ENCODE measurements at regions not wholly inside any gene's neighbourhood (a gene's known extent, or its start where the extent isn't known, plus 50 kb on each side); places are given as distances from the start of the nearest gene placed in this dataset.
"Not testable (repeated sequence)": the region's sequence is repeated elsewhere in the genome, so short reads cannot be mapped to it uniquely, and the experiment has no call there.

DNA sequence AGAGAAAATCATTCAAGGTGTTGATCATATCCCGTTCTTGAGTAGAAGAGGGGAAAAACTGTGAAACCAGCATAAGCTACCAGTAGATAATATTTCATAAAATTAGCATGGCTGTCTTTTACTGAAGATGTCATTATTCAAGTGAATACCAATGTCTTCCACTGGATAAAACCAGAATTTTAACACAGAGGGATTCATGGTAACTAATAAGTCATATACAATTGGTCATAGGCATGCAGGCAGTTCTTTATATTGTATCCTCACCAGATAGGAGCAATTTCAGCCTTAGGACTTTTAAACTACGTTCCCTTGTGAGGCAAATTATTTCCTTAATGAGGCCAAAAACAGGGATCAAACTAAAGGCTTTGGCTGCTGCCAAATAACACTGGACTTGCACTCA, 202.3 kb upstream of the PITRM1 start:
- 78 to 88% methylated on average over 2 of the region's 2 CpGs for WGBS, 2 donors
- DNase-seq: no peak
- Histone ChIP-seq H3K4me3 (no peak overlapping the region), H3K27ac (no peak overlapping the region), H3K27me3 (no peaks in the 10 kb centered on the region), H3K4me1 (no peaks in the 10 kb centered on the region), H3K9me3 (no peaks in the 10 kb centered on the region), H3K36me3 (ENCODE audit: low read depth, missing control alignments) (no peaks in the 10 kb centered on the region)
- intact Hi-C loops (cut with DNase I; ENCODE audit: low total_unique reads): no loop called here
- TF ChIP-seq POLR2A (IDR thresholded peaks at IDR 0.05): no peak
- TF ChIP-seq, protein P1, sequence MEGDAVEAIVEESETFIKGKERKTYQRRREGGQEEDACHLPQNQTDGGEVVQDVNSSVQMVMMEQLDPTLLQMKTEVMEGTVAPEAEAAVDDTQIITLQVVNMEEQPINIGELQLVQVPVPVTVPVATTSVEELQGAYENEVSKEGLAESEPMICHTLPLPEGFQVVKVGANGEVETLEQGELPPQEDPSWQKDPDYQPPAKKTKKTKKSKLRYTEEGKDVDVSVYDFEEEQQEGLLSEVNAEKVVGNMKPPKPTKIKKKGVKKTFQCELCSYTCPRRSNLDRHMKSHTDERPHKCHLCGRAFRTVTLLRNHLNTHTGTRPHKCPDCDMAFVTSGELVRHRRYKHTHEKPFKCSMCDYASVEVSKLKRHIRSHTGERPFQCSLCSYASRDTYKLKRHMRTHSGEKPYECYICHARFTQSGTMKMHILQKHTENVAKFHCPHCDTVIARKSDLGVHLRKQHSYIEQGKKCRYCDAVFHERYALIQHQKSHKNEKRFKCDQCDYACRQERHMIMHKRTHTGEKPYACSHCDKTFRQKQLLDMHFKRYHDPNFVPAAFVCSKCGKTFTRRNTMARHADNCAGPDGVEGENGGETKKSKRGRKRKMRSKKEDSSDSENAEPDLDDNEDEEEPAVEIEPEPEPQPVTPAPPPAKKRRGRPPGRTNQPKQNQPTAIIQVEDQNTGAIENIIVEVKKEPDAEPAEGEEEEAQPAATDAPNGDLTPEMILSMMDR (IDR thresholded peaks at IDR 0.05): no peak

DNA sequence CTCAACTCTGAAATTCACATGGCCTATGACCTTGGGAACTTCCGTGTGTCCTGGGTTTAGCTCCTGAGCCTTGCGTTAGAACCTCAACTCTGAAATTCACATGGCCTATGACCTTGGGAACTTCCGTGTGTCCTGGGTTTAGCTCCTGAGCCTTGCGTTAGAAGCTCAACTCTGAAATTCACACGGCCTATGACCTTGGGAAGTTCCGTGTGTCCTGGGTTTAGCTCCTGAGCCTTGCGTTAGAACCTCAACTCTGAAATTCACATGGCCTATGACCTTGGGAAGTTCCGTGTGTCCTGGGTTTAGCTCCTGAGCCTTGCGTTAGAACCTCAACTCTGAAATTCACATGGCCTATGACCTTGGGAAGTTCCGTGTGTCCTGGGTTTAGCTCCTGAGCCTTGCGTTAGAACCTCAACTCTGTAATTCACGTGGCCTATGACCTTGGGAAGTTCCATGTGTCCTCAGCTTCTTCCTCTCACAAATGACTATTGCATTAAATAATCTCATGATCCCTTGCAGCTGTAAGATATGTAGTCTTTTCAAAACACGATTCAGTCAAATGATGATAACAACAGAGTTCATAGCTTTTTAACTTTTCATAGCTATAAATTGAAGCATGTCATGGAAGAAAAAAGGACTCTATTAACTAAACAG, 200.9 kb upstream of the PITRM1 start:
- H3K27ac ChIP-seq; DNase-seq; H3K27me3 ChIP-seq; H3K36me3 ChIP-seq (ENCODE audit: low read depth, missing control alignments); H3K9me3 ChIP-seq; intact Hi-C loops (cut with DNase I; ENCODE audit: low total_unique reads); H3K4me1 ChIP-seq; H3K4me3 ChIP-seq: not testable (repeated sequence)
- 55 to 59% methylated on average over 11 to 12 of the region's 13 CpGs for WGBS, 2 donors

DNA sequence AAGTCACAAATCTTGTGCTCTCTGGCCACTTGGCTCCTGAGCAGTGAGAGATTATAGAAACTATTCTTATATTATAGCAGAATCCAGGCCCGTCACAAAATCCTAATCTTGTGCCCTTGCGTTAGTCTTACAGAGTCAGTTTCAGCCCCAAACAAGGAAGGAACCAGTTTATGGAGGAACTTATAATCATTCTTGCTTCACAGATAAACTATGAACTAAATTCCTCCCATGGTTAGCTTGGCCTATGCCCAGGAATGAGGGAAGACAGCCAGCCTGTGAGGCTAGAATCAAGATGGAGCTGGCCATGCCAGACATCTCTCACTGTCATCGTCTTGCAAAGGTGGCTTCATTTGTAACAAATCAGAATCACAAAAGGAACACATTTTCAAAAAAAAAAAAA, 199.7 kb upstream of the PITRM1 start:
- 68 to 73% methylated on average over 3 of the region's 3 CpGs for WGBS, 2 donors
- Histone ChIP-seq H3K27me3 (no peaks in the 10 kb centered on the region), H3K9me3 (no peaks in the 10 kb centered on the region), H3K4me3 (no peak overlapping the region), H3K36me3 (ENCODE audit: low read depth, missing control alignments) (no peaks in the 10 kb centered on the region), H3K27ac (no peak overlapping the region), H3K4me1 (no peaks in the 10 kb centered on the region)
- intact Hi-C loops (cut with DNase I; ENCODE audit: low total_unique reads): no loop called here
- TF ChIP-seq, protein P1 (IDR thresholded peaks at IDR 0.05): no peak
- DNase-seq: no peak

DNA sequence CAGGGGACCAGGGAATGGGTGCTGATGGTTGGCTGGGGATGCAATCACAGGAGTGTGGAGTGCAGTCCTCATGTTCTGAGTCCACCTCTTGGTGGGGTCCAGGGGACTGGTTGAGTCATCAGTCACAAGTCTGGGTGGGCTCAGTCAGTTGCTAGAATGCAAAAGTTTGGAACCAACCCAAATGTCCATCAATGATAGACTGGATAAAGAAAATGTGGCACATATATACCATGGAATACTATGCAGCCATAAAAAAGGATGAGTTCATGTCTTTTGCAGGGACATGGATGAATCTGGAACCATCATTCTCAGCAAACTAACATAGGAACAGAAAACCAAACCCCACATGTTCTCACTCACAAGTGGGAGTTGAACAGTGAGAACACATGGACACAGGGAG, 199.0 kb upstream of the PITRM1 start:
- H3K36me3 ChIP-seq (ENCODE audit: low read depth, missing control alignments); intact Hi-C loops (cut with DNase I; ENCODE audit: low total_unique reads); DNase-seq; H3K9me3 ChIP-seq; H3K4me3 ChIP-seq; H3K27me3 ChIP-seq; H3K4me1 ChIP-seq; H3K27ac ChIP-seq: not testable (repeated sequence)

DNA sequence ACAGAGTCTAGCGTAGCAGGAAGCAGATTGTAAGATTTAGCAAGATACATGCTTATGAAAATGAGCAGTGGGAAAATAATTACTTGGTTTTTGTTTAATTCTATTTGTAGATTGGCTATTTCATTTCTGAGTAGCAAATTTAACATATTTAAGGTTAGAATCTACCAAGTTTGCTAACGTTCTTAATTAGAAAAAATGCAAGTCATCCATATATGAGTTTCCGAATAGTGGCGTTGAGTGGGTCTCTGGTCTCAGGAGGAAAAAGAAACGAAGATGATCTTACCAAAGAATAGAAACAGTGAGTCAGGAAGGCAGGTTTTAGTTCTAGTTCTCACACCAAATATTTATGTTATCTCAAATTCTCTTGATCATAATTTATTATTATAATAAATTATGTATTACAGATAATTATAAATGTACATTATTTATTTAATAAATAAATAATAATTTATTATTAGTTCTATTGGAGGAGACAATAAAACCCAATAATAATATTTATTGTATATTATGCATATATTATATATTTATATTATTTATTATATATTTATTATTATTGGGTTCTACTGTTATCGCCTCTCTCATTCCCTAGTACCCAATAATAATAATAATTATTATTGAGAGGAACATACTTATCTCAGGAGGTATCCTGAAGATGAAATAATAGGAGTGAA, 194.3 kb upstream of the PITRM1 start:
- H3K27me3 ChIP-seq: no peaks in the 10 kb centered on the region
- H3K27ac ChIP-seq: no peak overlapping the region
- H3K4me3 ChIP-seq: no peak overlapping the region
- H3K36me3 ChIP-seq (ENCODE audit: low read depth, missing control alignments): no peaks in the 10 kb centered on the region
- intact Hi-C loops (cut with DNase I; ENCODE audit: low total_unique reads): no loop called here
- DNase-seq: no peak
- TF ChIP-seq, protein P1 (IDR thresholded peaks at IDR 0.05): no peak
- no peak for TF ChIP-seq POLR2A (IDR thresholded peaks at IDR 0.05)
- no peaks in the 10 kb centered on the region for H3K4me1 ChIP-seq
- no peaks in the 10 kb centered on the region for H3K9me3 ChIP-seq
- WGBS, 2 donors: 87 to 93% methylated on average over 6 of the region's 6 CpGs

DNA sequence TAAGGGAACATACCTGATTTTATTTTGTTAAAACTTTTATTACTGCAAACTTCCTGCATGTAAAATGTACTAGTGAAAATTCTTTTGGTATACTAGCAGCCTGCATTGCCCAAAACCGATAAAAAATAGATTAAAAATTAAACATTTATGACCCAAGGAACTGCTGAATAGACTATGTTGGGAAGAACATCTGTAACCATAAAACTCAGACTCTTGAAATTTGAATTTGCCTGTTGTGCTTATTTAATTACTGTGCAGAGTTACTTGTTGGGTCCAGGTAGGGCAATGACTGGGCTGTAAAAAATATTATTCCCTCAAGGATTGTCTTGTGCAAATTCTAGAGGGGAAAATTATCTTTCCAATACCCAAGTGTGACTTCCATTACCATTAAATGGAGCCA, 193.5 kb upstream of the PITRM1 start:
- Histone ChIP-seq H3K27ac (no peak overlapping the region), H3K27me3 (no peaks in the 10 kb centered on the region), H3K4me3 (no peak overlapping the region), H3K36me3 (ENCODE audit: low read depth, missing control alignments) (no peaks in the 10 kb centered on the region), H3K9me3 (no peaks in the 10 kb centered on the region), H3K4me1 (no peaks in the 10 kb centered on the region)
- TF ChIP-seq, protein P1 (IDR thresholded peaks at IDR 0.05): no peak
- no peak for TF ChIP-seq POLR2A (IDR thresholded peaks at IDR 0.05)
- 81 to 82% methylated on average over 1 of the region's 1 CpG for WGBS, 2 donors
- no peak for DNase-seq
- intact Hi-C loops (cut with DNase I; ENCODE audit: low total_unique reads): no loop called here
